NCI-H2029 (cell line): ENCODE measurements at regions not wholly inside any gene's neighbourhood (a gene's known extent, or its start where the extent isn't known, plus 50 kb on each side); places are given as distances from the start of the nearest gene placed in this dataset.

Source experiments
- DNase-seq: peaks from one replicate; lab custom pipeline; 2025; lab: John Stamatoyannopoulos, UW

- DNase-seq, result no peak
These were observed 259.0 kb downstream of the MN1 start for GRCh38 chr22:27542602-27543001.

- DNase-seq, result no peak
These were observed 258.1 kb downstream of the MN1 start for GRCh38 chr22:27543460-27543859.

- no peak for DNase-seq
These were observed 256.5 kb downstream of the MN1 start for GRCh38 chr22:27545085-27545484.

GRCh38 chr22:27546157-27546935 is 255.2 kb downstream of the MN1 start:
- DNase-seq, result no peak

- DNase-seq, result no peak
These were observed 250.2 kb downstream of the MN1 start for GRCh38 chr22:27551402-27551801.

- DNase-seq, result no peak
These were observed 249.4 kb downstream of the MN1 start for GRCh38 chr22:27552176-27552575.

GRCh38 chr22:27552863-27553262 is 248.7 kb downstream of the MN1 start:
- no peak for DNase-seq

GRCh38 chr22:27554106-27554811 is 247.3 kb downstream of the MN1 start:
- DNase-seq, result no peak

GRCh38 chr22:27554841-27555456 is 246.6 kb downstream of the MN1 start:
- no peak for DNase-seq

GRCh38 chr22:27556371-27556770 is 245.2 kb downstream of the MN1 start:
- no peak for DNase-seq

- no peak for DNase-seq
These were observed 244.1 kb downstream of the MN1 start for GRCh38 chr22:27557286-27558008.

- no peak for DNase-seq
These were observed 242.7 kb downstream of the MN1 start for GRCh38 chr22:27558658-27559371.

- no peak for DNase-seq
These were observed 240.8 kb downstream of the MN1 start for GRCh38 chr22:27560781-27561180.

GRCh38 chr22:27561286-27561904 is 240.2 kb downstream of the MN1 start:
- DNase-seq, result no peak

GRCh38 chr22:27564806-27565205 is 236.8 kb downstream of the MN1 start:
- DNase-seq, result no peak

- DNase-seq, result no peak
These were observed 235.0 kb downstream of the MN1 start for GRCh38 chr22:27566602-27567001.

- DNase-seq, result no peak
These were observed 233.3 kb downstream of the MN1 start for GRCh38 chr22:27568265-27568664.

GRCh38 chr22:27571463-27572277 is 229.9 kb downstream of the MN1 start:
- DNase-seq, result no peak

- DNase-seq, result no peak
These were observed 229.3 kb downstream of the MN1 start for GRCh38 chr22:27572278-27572666.

- DNase-seq, result no peak
These were observed 228.1 kb downstream of the MN1 start for GRCh38 chr22:27573280-27574001.
